Adrenal gland (tissue), 5 donors: ENCODE measurements at regions not wholly inside any gene's neighbourhood (a gene's known extent, or its start where the extent isn't known, plus 50 kb on each side); places are given as distances from the start of the nearest gene placed in this dataset.
"Not testable (repeated sequence)": the region's sequence is repeated elsewhere in the genome, so short reads cannot be mapped to it uniquely, and the experiment has no call there.

Source experiments
- CTCF ChIP-seq, 6 experiments: fragments of 450-650 bp in 4 of 6; fragments of 200-600 bp in 2 of 6; sonication (generic) in 1 of 6; IDR thresholded peaks; 1 replicate in 5 of 6; 2 replicates in 1 of 6; pipeline versions ENCODE4 v1.5.1 to v1.8.0; 2016 to 2021; ENCODE audit warnings: antibody characterized with exemption in 6 of 6, mild to moderate bottlenecking in 2 of 6, moderate library complexity in 1 of 6
- POLR2A ChIP-seq, 2 donors: fragments of 450-650 bp; IDR thresholded peaks; one replicate each; pipeline ENCODE4 v1.6.1; 2017; ENCODE audit warnings: antibody characterized with exemption in 2 of 2, mild to moderate bottlenecking in 2 of 2, moderate library complexity in 1 of 2
- donor health status: DM: no; HTN: no; CAD: no.

DNA sequence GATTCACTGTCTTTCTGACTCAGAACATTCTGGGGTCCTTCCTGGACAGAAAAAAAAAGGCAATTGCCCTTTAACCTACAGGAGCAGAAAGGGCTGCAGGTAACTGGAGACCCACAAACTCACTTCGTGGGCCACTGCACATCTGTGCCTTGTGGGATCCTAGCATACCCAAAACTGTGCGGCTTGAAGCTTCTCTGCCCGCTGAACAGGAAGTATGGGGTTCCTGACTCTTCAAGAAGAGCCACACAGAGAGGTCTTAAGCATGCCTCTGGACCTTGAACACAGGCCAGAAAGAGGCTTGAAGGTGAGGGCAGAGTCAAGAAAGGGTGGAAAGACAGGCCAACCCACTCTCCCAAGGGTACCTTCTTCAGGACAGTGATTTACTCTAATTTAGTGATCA is 67.6 kb downstream of the PPIAL4D start:
- not testable (repeated sequence) for TF ChIP-seq POLR2A, CTCF (IDR thresholded peaks at IDR 0.05)
